Activated naive CD8-positive, alpha-beta T cell treated with anti-CD3 and anti-CD28 coated beads, Interleukin-2, amount 50 U/mL, for 16 hours (primary cell): ENCODE measurements at regions not wholly inside any gene's neighbourhood (a gene's known extent, or its start where the extent isn't known, plus 50 kb on each side); places are given as distances from the start of the nearest gene placed in this dataset.

ENCODE experiments used
- DNase-seq: peaks from one replicate; pipeline ENCODE4 v3.0.0-alpha.2; 2020; ENCODE audit warnings: low read depth, low spot score

DNA sequence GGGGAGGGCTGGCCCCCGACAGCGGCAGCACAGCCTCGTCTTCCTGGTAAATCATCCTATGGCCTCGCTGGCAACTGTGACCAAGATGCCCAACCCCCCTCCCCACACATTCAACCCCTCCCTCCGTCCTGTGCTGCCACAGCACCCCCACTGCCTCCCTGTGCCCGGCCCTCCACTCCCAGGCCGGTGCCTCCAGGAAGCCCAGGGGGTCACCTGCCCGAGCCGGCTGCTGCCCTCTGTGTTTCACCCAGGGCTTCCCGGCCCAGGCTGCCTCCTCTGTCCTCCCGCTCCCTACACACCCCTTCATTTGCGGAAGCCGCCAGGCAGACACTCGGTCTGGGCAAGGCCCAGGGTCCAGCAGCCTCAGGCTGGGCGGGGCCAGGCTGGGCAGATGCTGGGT is 188.6 kb downstream of the RBFOX3 start:
- DNase-seq, result no peak

DNA sequence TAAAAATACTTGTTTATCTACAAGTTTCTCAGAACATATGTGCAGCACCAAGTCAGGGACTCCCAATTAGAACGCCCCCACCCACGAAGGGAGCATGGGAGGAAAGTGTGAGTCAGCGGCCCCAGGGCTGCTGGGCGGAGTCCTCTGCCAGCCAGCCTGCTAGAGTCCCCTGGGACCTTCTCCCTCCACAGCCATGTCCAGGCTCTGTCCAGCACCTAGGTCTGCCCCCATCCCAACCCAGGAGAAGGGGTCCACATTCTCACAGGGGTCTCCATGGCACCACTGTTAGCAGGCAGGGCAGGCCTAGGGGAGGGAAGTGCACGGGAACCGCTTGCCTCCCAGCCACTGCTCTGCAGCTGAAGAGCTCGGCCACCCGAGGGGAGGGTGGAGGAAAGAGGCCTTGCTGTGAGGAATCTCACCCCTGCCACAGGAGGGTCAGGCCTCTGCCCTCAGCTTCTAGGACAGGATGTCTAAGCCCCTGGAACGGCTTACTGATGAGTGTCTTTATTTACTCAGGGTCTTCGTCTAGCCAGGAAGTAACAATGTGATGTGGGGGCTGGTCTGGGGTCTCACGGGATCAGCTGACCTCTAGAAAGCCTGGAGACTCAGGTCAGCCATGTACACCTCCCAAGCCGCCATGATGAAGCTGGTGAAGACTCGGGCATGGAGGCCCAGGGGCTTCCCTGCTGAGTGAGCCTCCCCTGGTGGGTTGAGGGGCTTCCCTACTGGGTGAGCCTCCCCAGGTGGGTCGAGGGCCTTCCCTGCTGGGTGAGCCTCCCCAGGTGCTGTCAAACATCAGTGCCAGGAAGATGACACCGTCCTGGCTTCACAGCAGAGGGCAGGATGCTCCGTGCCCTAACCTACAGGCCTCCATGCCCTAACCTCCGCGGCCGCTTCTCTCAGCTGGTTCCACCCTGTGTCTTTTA is 190.3 kb downstream of the RBFOX3 start:
- no peak for DNase-seq

DNA sequence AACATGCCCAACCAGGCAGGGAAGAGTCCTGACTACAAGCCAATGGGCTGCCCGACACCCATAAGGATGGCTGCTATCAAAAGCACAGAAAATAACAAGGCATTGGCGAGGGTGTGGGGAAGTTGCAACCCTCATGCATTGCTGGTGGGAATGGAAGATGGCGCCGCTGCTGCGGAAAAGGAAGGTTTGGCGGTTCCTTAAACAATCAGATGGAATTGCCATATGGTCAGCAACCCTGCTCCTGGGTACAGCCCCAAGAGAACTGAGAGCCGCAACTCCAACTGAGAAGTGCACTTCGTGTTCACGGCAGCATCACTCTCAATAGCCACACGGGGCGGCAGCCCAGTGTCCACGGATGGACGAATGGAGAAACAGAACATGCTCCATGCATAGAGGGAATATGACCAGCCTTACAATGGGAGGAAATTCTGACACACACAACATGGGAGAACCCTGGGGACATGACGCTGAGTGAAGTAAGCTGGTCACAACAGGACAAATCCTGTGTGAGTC is 193.3 kb downstream of the RBFOX3 start:
- no peak for DNase-seq

DNA sequence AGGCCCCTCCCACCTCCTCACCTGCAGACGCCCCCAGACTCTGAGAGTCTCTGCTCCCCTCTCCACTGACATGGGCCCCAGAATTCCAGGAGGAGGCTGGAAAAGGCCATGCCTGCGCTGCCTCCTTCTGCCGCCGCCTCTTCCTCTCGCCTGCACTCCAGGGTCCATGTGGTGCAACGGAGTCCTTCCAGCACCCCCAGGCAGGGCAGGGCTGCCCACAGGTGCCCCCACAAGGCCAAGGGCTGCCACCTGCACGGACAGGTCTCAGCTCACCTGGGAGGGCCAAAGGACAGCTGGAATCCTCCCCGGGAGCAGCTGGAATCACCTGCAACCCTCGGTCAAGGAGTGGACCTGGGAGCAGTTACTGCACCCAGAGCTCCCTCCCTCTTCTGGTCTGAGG is 194.9 kb downstream of the RBFOX3 start:
- DNase-seq, result no peak

DNA sequence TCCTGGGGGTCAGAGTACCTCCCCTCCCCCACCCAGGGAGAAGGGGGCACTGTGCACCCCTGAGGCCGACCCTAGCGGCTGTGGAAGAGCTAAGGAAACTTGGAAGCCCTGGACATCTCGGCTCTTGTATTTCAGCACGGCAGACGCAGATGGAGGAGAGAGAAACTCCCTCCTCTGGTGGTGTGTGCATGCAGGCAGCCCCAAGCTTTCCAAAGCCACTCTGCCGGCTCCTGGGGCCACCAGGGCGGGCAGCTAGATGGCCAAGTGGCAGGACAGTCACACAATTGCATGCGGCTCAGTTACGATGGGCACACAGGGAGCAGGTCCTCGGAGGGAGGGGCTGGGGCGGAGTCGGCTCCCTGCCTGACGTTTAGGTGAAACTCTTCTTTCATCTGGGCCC is 195.5 kb downstream of the RBFOX3 start:
- DNase-seq, result no peak

DNA sequence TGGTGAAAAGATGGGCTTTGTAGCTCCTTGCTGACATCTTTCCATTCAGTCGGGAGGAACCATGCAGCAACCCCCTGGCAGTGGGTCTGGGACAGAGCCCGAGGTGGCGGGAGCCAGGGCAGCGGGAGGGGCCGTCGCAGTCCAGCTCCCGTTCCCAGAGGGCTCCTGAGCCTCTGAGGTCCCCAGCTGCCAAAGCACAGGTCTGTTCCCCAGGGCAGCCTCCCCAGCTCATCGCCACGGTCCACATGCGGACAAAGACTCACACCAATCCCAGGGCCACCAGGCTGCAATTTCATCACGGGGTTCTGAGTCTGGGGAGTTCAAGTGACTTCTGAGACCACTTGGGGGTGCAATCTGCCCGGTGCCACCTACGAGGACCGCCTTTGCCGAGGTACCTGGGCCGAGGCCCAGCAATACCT is 196.0 kb downstream of the RBFOX3 start:
- no peak for DNase-seq

DNA sequence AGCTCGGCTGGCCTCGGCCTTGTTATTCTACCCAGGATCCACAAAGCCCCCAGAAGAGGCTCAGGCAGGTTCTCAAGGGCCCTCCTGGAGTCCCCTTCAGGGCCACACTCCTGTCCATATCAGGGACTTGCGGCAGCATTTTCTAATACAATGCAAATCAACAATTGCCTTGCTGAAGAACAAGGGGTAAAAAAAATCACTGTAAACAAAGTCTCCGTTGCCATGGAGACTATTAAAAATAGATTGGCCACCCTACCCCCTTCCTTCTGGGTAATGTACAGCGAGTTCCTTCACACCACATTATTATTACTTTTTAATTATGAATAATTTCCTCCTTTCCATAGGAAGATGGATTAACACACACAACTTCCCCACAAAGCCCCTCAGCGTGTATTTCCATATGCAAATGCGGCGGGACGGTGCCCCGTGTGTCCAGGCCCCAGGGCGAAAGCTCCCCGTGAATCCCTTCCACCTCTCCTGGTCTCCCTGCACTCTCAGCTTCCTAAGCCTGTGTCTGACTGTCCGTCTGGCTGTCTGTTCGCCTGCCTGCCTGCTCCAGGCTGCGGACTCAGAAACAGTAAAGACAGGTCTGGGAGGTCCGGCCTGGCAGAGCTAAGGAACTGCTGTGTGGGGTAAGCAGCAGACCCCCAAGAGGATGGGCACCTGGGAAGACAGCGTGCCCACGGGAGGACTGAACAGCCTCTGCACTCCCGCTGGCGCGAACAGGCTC is 196.6 kb downstream of the RBFOX3 start:
- DNase-seq, result no peak

DNA sequence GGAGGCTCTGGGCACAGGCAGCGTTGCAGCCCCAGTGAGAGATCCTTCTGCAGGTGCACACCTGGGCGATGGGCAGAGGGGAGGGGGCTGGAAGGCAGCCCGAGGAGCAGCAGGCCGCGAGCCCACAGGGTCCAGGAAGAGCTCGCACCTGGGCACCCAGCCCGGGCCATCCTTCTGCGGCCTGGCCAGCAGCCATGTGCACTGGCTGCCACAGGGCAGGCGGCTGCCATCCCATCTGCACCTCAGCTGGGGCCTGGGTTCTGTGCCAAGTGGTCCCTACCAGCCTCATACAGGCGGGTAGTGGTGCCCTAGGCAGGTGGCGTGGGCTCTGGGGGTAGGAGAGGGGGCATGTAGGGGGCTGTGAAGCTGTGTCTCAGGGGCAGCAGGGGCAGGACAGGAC is 197.2 kb downstream of the RBFOX3 start:
- no peak for DNase-seq

DNA sequence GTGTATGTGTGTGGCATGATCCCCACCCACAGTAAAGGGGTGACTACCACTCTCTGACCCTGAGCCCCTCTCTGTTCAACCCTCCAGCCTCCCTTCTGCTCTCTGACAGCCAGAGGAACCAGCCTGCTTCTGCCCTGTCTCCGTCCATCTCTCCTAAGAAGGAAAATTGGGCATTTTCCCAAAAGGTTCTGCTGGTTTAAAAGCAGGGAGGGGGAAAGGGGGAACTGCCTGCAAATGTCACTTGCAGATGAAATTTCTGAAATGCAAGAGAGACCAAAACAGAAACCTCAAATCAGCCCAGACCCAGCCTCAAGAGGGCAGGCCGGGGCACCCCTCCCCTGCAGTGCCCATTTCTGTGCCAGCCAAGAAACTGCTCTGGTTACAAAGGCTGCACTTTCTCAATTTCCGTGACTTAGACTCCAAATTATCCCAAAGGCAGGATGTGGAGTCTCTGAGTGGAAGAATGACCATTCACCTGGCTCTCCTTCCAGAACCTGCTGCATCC is 197.9 kb downstream of the RBFOX3 start:
- no peak for DNase-seq

DNA sequence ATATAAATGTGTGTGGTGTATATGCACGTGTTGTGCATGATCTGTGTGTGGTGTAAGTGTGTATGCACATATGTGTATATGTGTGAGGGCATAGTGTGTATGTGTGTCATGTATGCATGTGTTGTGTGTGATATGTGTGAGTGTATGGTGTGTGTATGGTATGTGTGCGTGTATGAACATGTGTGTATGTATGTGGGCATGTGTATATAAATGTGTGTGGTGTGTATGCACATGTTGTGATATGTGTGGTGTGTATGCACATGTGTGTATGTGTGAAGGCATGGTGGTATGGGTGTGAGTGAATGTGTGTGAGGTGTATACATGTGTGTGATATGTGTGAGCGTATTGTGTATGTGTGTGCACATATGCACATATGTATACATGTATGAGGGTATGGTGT is 198.7 kb downstream of the RBFOX3 start:
- no peak for DNase-seq

DNA sequence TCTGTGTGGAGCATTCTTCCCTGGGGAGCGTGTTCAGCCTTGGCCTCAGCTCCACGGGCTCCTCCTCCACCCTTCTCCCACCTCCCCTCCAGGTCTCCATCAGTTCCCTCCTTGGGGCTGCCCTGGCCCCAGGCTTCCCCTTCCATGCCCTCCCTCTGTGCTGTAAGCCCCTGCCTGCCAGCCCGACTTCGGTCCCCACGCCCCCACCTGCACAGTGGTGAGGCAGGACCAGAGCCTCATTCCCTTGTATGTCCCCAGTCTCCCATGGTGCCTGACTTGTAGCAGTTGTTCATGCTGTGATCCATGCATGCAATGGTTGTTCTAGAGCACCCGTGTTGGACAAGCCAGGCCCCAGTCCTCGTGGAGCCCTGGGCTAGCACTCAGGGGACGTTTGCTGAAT is 199.4 kb downstream of the RBFOX3 start:
- no peak for DNase-seq

DNA sequence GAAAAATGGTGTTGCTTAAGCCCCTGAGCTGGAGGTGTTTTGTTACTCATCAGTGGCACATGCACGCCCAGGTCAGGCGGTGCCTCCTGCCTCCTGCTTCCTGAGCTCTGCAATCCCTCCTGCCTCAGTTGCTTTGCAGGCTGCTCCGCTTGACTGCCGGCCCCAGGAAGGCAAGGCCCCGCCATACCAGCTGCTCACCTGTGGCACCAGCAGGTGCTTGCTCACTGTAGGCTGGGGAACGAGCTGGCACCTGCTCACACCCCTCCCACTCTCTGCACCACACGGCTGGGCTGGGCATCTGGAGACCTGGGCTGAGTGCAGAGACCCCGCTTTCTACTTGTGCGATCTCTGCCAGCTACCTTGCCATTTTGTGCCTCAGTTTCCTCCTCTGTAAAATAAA is 200.2 kb downstream of the RBFOX3 start:
- DNase-seq, result no peak

DNA sequence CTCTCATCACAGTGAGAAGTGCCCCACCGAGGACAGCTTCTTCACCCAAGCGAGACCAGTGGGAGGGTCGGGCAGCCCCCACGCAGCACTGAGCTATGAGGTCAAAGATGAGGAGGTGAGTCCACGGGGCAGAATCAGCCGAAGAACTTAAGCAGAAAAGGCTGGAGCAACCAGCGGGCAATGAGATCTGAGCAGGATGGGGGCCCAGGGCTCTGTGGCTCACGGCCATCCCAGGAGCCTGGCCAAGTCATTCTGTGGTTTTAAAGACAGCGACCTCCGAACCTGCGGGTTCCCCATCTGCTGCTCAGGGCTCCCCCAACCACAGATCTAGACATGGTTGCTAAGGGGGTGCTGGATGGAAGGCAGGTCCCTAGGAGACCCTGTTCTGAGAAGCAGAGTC is 202.6 kb downstream of the RBFOX3 start:
- DNase-seq, result no peak

DNA sequence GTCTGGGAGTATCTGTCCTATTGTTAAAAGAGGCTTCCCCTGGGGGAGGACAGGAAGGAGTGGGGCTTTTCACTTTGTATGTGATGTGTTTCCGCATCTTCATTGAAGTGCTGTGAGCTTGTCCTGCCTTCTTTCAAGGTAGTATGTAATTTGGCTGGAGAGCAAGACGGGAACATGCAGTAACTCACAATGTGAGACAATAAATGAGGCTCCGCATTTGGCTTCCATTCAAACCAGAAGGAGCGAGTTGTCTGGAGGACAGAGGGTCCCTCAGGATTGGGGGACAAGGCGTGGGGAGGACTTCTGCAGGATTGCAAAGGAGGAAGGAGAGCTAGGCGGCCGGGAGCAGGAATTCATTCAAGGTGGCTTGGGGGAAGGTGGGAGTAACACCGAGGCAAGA is 203.5 kb downstream of the RBFOX3 start:
- DNase-seq, result no peak

DNA sequence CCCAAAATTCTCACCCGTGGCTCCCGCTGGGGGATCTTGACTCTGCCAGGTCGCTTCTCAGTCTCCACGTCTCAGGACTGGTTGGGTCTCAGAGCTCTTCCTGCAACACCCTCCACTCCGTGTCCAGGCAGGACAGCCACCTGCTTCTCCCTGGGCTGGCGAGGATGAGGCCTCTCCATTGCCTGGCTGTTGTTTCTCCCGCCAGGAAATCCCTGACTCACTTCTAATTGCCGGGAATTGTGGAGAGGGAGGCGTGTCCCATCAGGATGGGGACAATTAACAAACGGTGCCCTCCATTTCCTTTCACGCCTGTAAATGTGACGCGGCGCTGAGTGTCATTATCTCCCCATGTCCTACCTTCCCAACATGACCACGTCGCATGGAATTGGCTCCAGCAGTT is 204.5 kb downstream of the RBFOX3 start:
- DNase-seq, result no peak

DNA sequence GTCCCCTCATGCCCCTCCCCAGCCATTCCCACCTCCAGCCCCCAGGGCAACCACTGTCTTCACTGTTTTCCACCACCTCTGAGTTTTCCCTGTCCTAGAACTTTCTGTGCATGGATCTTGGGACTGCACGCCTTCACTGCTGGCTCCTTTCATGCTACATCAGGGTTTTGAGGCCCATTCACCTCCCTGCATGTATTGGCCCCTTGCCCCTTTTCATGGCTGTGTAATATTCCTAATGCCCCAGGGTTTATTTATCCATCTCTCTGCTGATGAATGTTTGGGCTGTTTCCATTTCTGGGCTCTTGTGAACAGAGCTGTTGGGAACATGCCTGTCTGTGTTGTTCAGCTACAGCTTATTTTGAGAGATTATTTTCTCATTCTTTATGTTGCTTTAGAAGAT is 205.0 kb downstream of the RBFOX3 start:
- no peak for DNase-seq

DNA sequence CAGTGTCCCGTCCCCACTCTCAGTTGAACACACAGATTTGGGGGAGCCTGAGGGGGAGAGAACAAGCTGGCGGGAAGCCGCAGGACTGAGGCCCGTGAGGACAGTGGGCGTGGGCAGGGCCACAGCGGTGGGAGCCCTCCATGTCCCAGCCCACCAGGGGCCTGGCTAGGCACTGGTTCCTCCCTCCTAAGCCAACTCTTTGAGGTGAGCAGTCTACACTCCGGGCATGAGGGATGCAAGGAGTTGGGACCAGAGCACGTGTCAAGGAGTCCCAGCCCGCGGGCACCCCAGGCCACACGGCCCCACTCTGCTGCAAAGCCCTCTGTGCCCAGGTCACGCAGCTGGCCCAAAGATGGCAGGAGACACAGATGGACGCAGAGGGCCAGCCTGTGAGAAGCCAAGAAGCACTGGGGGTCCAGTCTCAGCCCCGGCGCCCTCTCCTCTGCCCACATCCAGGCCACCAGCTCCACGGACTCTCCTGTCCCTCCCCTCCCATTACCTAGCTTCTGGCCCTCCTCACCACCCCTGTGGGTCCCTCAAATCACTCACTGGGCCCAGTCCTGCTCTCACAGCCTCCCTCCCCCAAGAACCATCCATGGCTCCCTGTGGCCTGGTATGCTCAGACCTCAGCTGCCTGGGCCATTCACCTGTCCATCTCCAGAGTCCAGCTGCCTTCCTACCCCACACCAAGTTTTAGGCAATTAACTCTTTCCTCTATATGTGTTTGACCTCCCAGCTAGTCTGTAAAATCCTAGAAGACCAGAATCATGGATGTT is 206.5 kb downstream of the RBFOX3 start:
- DNase-seq, result no peak

DNA sequence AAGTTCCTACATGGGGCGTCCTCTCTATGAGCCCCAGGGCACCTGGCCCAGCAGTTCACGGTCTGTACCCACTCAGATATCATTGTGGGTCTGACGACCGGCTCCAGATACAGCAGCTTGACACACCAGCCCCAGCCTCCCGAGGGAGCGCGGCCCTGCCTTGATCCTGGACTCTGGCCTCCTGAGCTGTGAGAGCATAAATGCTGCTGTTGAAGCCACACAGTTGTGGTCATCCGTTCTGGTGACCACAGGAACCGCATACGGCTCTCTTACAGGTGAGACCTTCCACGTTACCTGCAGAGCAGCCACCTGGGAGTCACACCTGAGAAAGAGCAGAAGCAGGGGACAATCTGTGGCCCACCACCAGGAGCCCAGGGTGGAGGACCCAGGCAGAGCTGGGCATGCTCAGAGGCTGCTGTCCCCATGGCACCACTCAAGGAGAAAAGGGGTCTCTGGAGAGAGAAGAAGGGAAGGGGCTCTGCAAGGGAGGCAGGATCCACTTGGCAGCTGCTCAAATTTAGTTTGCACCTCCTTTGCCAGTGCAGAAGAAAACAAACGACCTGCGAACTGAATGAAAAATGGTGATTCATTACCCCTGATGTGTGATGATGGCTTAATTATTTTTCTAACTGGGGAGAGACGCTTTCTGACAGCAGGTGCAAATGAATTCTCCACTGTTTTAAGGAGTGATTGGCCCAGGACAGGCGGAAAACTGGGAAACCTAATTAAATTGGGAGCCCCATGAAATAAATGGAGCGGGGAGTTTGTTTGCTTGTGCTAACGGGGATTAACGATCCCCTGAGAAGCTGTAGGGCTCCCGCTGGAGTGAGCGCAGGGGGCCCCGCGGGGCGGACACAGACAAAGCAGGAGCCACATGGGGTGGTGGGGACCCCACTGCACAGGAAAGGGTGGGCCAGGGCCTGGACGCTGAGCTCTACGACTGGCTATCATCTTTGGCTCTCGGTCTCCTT is 208.9 kb downstream of the RBFOX3 start:
- DNase-seq, result no peak

DNA sequence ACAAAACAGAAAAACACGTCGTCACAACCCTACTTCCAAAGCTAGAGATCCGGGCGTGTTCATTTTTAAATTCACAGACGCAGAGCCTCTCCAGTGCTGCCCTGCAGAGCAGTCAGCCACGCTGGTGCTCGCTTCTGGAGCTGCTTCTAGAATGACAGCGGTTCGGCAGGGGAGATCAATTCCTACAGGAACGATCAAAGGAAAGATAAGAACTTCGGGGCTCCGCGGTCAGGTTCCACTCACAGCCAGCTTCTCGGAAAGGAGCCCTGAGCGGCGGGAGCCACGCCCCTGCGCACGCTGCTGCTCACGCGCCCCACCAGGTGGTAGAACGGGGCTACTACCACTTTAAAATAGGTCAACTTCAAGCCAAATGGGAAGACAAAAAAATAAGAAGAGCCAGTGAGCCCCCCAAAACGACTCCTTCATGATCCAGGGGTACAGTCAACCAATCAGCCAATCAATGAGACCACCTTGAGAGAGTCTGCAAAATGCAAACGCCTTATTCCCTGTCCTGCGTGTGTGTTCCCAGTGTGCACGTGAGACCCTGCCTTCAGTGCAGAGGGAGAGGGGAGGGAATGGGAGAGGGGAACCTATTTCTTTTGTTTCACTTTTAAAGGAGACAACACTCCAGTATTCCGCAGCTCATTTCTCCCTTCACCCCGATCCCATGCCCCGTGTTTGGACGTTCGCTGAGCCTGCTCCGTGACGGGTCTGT is 209.7 kb downstream of the RBFOX3 start:
- DNase-seq, result peak; percentile 37

DNA sequence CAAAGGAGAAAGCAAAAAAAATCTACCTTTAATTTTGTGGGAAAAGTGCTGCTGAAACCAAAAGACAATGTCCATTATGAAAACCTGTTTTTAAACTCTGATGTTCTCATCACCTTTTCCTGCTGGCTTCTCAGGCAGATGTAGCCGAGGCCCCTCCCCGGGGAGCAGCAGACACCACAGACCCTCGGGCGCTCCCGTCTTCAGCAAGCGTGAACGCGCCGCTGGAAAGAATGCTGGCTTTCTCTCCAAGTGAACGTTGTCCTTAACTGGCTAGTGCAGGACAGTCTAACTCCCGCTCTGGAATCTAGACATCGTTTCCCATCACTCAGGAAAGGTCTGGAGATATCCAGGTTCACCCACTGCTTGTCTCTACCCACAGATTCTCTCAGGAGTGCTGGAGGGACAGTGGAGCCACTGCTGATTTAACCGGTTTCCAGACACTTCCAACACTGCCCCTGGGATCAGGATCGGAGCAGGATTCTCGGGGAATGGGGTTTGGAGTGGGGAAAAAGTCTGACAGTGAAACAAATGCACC is 211.2 kb downstream of the RBFOX3 start:
- DNase-seq, result no peak
